ENCODE measurements at regions not wholly inside any gene's neighbourhood (a gene's known extent, or its start where the extent isn't known, plus 50 kb on each side); places are given as distances from the start of the nearest gene placed in this dataset.
"Not testable (repeated sequence)": the region's sequence is repeated elsewhere in the genome, so short reads cannot be mapped to it uniquely, and the experiment has no call there.

- no peak for DNase-seq (ENCODE audit: low read depth)
- no peak for TF ChIP-seq CTCF (conservative IDR thresholded peaks at IDR 0.05; ENCODE audit: low read depth, low read length)
- no peak overlapping the region for H3K4me3 ChIP-seq (ENCODE audit: low read depth, low read length)
Measured at GRCh38 chr4:131603705-131604104, 1545.4 kb upstream of the PCDH10 start.

GRCh38 chr4:131609039-131609438 is 1540.1 kb upstream of the PCDH10 start:
- peak; percentile 24 for DNase-seq (ENCODE audit: low read depth)
- no peak for TF ChIP-seq CTCF (conservative IDR thresholded peaks at IDR 0.05; ENCODE audit: low read depth, low read length)
- H3K4me3 ChIP-seq (ENCODE audit: low read depth, low read length): no peak overlapping the region

- peak; percentile 75 for DNase-seq (ENCODE audit: low read depth)
- H3K4me3 ChIP-seq (ENCODE audit: low read depth, low read length): not testable (repeated sequence)
Measured at GRCh38 chr4:131610517-131610916, 1538.6 kb upstream of the PCDH10 start.

- TF ChIP-seq CTCF (conservative IDR thresholded peaks at IDR 0.05; ENCODE audit: low read depth, low read length): no peak
- peak; percentile 69 for DNase-seq (ENCODE audit: low read depth)
- H3K4me3 ChIP-seq (ENCODE audit: low read depth, low read length): no peak overlapping the region
Measured at GRCh38 chr4:131613086-131613823, 1535.8 kb upstream of the PCDH10 start.

GRCh38 chr4:131613824-131614216 is 1535.3 kb upstream of the PCDH10 start:
- no peak overlapping the region for H3K4me3 ChIP-seq (ENCODE audit: low read depth, low read length)
- no peak for TF ChIP-seq CTCF (conservative IDR thresholded peaks at IDR 0.05; ENCODE audit: low read depth, low read length)
- DNase-seq (ENCODE audit: low read depth): peak; percentile 8

GRCh38 chr4:131632877-131633276 is 1516.2 kb upstream of the PCDH10 start:
- H3K4me3 ChIP-seq (ENCODE audit: low read depth, low read length): no peak overlapping the region
- no peak for DNase-seq (ENCODE audit: low read depth)
- no peak for TF ChIP-seq CTCF (conservative IDR thresholded peaks at IDR 0.05; ENCODE audit: low read depth, low read length)

GRCh38 chr4:131635191-131635590 is 1513.9 kb upstream of the PCDH10 start:
- no peak for TF ChIP-seq CTCF (conservative IDR thresholded peaks at IDR 0.05; ENCODE audit: low read depth, low read length)
- no peak overlapping the region for H3K4me3 ChIP-seq (ENCODE audit: low read depth, low read length)
- DNase-seq (ENCODE audit: low read depth): no peak

Data from choroid plexus epithelial cell (primary cell).